ENCODE measurements at regions not wholly inside any gene's neighbourhood (a gene's known extent, or its start where the extent isn't known, plus 50 kb on each side); places are given as distances from the start of the nearest gene placed in this dataset.

- Mint-ChIP-seq H3K27me3 (ENCODE audit: low read depth) (no peaks in the 10 kb centered on the region), H3K27ac (no peak overlapping the region), H3K4me1 (no peaks in the 10 kb centered on the region), H3K36me3 (ENCODE audit: low read depth) (no peaks in the 10 kb centered on the region), H3K9me3 (peaks cover 8% of the 10 kb centered on the region), H3K4me3 (no peak overlapping the region)
- no peak for TF ChIP-seq CTCF (IDR thresholded peaks at IDR 0.05; ENCODE audit: unreplicated experiment in 3 of 3)
Observed at GRCh38 chr6:150485161-150485958, 114.3 kb upstream of the PLEKHG1 start.

- no peak for TF ChIP-seq CTCF (IDR thresholded peaks at IDR 0.05; ENCODE audit: unreplicated experiment in 3 of 3)
- Mint-ChIP-seq H3K4me1 (no peaks in the 10 kb centered on the region), H3K27me3 (ENCODE audit: low read depth) (no peaks in the 10 kb centered on the region), H3K4me3 (no peak overlapping the region), H3K9me3 (peaks cover 8% of the 10 kb centered on the region), H3K36me3 (ENCODE audit: low read depth) (no peaks in the 10 kb centered on the region), H3K27ac (no peak overlapping the region)
Observed at GRCh38 chr6:150486048-150486447, 113.6 kb upstream of the PLEKHG1 start.

- H3K27ac Mint-ChIP-seq: no peak overlapping the region
- no peak for TF ChIP-seq CTCF (IDR thresholded peaks at IDR 0.05; ENCODE audit: unreplicated experiment in 3 of 3)
- peaks cover 3% of the 10 kb centered on the region for H3K9me3 Mint-ChIP-seq
- H3K4me1 Mint-ChIP-seq: peaks cover 7% of the 10 kb centered on the region
- no peaks in the 10 kb centered on the region for H3K27me3 Mint-ChIP-seq (ENCODE audit: low read depth)
- H3K36me3 Mint-ChIP-seq (ENCODE audit: low read depth): no peaks in the 10 kb centered on the region
- no peak overlapping the region for H3K4me3 Mint-ChIP-seq
Observed at GRCh38 chr6:150490586-150490985, 109.1 kb upstream of the PLEKHG1 start.

GRCh38 chr6:150491131-150491810 is 108.4 kb upstream of the PLEKHG1 start:
- Mint-ChIP-seq H3K4me1 (peaks cover 8% of the 10 kb centered on the region), H3K36me3 (ENCODE audit: low read depth) (no peaks in the 10 kb centered on the region), H3K27me3 (ENCODE audit: low read depth) (no peaks in the 10 kb centered on the region), H3K9me3 (peaks cover 3% of the 10 kb centered on the region), H3K27ac (peak overlapping the region in 1 of 3 experiments; percentile 29), H3K4me3 (no peak overlapping the region)
- TF ChIP-seq CTCF (IDR thresholded peaks at IDR 0.05; ENCODE audit: unreplicated experiment in 3 of 3): no peak

- Mint-ChIP-seq H3K4me1 (peaks cover 12% of the 10 kb centered on the region), H3K27ac (no peak overlapping the region), H3K9me3 (peaks cover 3% of the 10 kb centered on the region), H3K36me3 (ENCODE audit: low read depth) (no peaks in the 10 kb centered on the region), H3K4me3 (no peak overlapping the region), H3K27me3 (ENCODE audit: low read depth) (no peaks in the 10 kb centered on the region)
- no peak for TF ChIP-seq CTCF (IDR thresholded peaks at IDR 0.05; ENCODE audit: unreplicated experiment in 3 of 3)
Observed at GRCh38 chr6:150491811-150492172, 107.9 kb upstream of the PLEKHG1 start.

All from nephron (organoid).